Left colon (tissue), 2 donors: ENCODE measurements at regions not wholly inside any gene's neighbourhood (a gene's known extent, or its start where the extent isn't known, plus 50 kb on each side); places are given as distances from the start of the nearest gene placed in this dataset.

Experiments used
- ATAC-seq: fragments of 200-7000 bp; cut with Tn5 transposase; one replicate; pipeline ENCODE4 v1.9.1; 2020; ENCODE audit warnings: mild to moderate bottlenecking, moderate library complexity
- DNase-seq, 2 donors: peaks; one replicate each; pipeline ENCODE4 v3.0.0-alpha.2; 2020
- intact Hi-C, 2 donors: fragments of 100-400 bp; cut with DNase I in 1 of 2; cut with micrococcal nuclease in 1 of 2; formaldehyde crosslinking; loops; one replicate each; pipeline versions ENCODE4 v1.11.2 to v1.14.0; 2022; cut with DNase I, micrococcal nuclease
- donor health status: DM: no; HTN: no; CAD: no.
- donor health status: DM: yes; HTN: yes; CAD: no.

DNA sequence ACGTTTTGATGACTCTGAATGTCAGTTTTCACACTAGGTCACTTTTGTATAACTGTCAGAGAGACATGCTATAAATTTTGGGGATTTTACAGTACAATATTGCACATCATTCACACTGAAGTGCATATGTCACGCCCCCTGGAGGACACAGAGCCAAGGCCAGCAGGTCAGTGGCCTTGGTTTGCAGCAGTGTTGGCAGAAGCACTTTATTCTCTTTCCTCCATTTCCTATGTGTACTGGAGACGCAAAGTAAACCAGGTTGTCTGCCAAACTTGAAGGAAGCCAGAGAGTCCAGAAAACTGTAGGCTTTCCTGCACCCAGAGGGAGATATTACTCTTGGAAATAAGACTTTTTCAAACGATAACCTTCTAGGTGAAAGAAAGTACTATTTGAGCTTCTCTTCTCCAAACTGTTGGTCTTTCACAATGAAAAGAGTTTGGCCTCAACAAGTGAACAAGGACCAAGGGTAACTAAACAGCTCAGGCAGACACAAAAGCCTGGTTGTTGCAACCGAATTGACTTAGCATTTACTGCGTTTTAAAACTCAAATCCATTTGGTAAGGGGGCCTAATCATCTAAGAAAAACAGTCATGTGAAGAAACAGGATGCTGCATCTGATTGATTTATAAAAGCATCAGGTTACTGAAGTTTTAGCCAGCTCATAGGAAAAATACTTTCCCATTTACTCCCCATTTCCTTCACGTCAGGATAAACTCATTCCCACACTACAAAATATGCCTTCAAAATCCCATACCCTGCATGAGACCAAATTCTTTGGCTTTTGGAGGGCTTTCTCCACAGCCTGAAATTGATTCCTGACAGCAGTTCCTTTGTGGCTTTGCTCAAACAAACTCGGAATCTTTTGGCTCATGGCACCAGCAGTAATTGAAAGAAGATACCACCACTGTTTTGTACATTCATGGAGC, 83.0 kb upstream of the SEC61G start:
- intact Hi-C loops = no loop called here
- ATAC-seq (no peak), DNase-seq (peak in 1 of 2 donors; percentile 38)

DNA sequence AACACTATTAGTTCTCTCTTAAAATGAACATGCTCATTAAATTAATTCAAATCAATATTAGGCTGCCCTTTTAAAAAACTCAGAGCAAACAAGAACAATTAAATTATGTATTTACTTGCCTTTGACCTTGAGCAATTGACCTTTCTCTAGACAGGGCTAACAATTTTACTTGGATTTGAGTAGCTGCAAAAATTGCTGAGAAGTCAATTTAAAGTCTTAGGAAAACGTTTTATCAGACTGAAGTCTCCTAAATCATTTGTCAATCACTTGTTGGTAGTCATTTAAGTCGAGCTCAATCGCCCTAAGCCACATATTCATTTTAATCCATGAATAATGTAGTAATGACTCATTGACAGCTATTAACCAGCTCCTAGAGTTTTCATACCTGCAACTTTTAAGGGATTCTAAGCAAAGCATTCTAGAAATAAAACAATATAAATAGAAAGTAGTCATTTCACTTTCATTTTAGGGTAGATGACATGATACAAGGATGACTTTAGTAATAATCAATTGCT, 84.9 kb upstream of the SEC61G start:
- DNase-seq = no peak
- intact Hi-C loops = no loop called here
- no peak for ATAC-seq

DNA sequence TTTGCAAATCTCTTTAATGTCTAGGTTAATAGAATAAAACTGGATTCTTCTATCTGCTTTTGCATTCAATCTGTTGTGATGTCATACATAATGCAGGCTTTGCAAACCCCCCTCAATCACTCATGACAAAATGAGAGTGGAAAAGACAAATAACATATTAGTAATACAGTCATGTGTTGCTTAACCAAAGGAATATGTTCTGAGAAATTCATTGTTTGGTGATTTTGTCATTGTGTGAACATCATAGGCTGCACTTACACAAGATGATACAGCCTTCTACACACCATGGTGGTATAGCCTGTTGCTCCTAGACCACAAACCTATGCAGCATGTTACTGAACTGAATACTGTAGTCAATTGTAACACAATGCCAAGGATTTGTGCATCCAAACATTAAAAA, 87.3 kb upstream of the SEC61G start:
- ATAC-seq (no peak), DNase-seq (no peak)
- intact Hi-C loops = no loop called here

DNA sequence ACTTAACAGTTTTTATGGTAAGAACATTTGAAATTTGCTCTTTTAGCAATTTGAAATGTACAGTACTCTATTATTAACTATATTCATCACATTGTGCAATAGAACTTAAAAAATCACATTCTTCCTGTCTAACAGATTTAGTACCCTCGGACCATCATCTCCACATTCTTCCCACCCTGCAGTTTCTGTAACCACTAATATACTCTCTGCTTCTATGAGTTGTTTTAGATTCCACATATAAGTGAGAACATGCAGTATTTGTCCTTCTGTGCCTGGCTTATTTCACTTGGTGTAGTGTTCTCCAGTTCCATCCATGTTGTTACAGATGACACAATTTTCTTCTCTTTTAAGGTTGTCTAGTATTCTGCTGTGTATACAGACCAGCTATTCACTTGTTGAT, 88.9 kb upstream of the SEC61G start:
- intact Hi-C loops = no loop called here
- DNase-seq = no peak
- ATAC-seq = no peak

DNA sequence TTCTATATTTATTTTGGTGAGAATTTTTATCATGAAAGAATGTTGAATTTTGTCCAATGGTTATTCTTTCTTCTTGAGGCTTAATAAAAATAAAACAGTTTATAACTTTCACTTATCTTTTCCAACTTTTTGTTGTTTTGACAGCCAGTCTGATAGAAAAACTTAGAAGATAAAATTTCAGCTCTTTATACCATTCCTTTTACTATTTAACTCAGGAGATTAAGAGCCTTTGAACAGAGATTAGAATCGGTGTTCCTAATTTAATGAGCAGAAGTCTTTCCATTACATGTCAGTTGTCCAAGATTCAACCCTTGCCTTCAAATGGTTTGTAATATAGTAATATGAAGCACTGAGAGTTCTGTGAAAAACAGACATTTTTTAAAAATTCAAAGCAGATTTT, 97.8 kb upstream of the SEC61G start:
- intact Hi-C loops = no loop called here
- no peak for DNase-seq
- ATAC-seq = no peak

DNA sequence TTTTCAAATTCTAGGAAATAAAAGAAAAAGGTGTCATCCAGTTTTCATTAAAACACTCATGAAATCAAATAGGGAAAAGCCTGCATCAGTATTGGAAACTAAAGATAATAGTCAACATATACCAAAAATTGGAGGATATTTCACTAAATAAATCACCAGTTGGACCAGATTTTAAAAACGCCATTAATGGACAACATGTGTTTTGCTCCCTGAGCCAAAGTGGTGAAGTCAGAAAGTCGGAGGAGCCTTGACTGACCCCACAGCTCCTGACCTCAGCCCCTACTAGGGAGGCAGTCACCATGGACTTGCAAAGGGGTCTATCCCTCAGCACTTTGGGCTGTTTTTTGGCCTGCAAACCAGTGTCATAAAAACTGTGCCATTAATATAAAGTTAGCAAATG, 98.3 kb upstream of the SEC61G start:
- DNase-seq = no peak
- intact Hi-C loops = no loop called here
- ATAC-seq = no peak

DNA sequence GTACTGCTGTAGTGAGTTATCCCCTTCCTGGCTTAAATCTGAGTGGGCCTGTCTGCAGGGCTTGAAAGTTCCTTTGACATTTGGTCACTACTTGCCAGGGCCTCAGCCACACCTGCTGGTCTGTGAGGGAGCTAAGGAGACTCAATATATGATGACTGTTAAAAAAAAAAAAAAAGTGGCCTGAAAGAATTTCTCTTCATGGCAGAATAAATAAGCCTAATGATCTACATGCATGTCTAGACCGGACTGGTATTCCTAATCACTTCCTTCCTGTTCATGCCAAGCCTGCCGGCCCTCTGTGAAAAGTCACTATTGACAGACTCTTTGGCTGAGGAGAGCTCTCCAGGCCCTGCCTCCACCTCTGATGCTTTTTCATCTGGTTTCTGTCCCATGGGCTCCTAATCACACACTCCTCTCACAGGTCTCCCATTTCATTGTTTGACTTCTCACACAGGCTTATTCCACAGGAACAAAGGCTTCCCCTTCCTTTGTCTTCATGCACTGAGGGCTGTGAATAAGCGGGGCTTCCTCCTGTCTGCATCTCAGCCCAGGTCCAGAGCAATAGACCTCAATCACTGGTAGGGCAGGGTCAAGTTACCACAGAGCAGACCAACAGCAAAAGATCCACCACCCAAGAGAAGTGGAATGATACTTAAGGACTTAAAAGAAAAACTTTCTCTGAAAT, 99.1 kb upstream of the SEC61G start:
- ATAC-seq = no peak
- intact Hi-C loops = no loop called here
- no peak for DNase-seq

DNA sequence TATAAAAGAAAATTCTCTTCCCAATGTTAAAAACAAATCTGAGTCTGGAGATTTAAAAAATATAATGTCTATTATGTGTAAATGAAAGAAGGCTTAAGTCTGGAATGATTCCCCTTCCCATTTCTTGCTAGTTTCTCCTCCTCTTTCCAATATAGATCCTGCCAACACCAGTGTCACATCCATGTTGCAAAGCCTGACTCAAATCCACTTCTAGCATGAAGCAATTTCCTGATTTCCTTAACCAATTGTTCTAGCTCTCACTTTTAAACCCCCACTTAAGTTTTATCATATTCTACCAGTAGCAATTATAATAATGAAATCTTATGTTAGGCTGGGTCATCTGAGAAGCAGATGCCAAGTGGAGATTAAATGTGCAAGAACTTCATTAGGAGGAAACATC, 100.1 kb upstream of the SEC61G start:
- intact Hi-C loops = no loop called here
- DNase-seq = no peak
- no peak for ATAC-seq

DNA sequence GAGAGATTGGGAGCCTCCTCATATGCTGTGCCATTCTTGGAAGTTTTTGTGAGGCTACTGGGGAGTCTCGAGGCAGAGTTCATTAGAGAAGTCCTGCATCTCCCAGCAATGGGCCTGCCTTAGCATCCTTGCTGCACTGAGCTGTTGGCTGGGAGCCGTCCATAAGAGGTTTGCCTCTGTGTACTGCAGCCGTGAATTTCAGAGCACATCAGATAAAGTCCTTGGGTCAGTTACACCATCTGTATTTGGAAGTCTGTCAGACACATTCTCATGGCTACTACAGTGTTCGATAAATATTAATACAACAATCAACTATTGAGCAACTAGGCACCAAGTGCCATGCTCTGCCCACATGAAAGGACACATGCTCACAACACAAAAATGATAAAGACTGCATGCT, 100.5 kb upstream of the SEC61G start:
- intact Hi-C loops = no loop called here
- DNase-seq = no peak
- ATAC-seq = no peak

DNA sequence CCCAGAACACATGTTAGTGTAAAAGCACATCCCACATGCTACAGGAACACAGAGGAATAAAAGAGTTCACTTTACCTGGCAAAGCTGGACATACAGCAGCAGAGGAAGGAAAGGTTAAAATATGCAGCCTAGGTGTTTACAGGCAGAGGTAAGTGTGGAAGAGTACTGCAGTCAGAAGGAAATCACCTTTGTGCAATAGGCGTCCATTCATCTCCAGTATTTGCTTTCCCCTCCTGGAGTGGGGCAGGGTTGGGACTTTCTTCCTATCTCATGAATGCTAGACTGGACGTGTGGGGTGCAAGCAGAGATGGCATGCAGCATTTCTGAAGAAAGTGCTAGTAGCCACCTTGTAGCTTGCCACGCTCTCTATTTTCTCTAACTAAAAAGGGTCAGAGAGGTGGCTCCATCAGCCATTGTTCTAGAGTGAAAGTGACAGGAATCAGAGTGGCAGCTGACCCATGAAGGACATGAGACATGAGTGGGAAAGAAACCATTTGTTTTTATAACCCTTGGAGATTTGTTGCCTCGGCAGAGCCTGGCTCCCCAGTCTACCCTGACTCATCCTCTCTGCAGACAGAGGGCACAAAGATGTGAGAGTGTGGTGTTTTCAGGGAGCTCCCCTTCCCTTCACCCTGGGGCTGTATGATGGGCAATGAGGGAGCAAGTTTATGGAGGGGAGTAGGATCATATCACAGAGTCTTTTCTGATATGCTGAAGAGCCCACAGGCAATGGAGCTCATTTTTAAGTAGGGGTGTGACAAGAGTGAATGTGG, 101.2 kb upstream of the SEC61G start:
- ATAC-seq (no peak), DNase-seq (no peak)
- intact Hi-C loops = no loop called here

DNA sequence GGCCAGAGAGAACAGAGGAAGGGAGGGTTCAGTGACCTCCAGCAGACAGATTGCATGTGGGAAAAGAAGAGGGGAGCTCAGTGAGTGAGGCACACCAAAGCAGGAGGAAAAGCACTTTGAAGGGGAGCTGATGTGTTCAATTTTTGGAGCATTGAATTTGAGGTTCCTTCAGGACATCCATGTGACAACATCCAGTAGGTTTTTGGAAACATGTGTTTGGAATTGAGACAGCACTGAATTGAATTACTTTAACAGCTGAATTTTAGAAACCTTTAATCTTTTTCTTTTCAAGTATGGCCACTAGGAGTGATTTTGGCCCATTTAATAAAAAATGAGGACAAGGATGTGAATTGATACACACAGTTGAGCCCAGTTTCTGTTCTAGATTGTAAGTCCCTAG, 101.8 kb upstream of the SEC61G start:
- no peak for ATAC-seq
- intact Hi-C loops = no loop called here
- DNase-seq = no peak

DNA sequence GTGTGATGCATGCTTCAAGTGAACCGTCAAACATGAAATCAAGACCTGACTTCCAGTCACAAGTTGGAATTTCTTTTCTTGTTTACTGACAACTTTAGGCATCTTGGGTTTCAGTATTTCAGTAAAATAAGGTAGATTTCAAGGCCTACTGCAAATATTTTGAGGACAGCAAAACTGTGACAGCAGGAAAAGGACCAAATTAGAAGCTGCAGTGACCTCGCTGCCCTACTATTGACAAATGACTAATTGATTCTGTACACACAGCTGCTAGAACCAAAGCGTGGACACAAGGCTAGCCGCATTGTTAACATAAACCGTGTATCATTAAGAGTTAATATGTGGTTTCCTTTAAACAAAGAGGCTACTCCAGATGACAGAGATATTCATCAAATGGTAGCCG, 105.7 kb upstream of the SEC61G start:
- no peak for ATAC-seq
- DNase-seq = no peak
- intact Hi-C loops = no loop called here

DNA sequence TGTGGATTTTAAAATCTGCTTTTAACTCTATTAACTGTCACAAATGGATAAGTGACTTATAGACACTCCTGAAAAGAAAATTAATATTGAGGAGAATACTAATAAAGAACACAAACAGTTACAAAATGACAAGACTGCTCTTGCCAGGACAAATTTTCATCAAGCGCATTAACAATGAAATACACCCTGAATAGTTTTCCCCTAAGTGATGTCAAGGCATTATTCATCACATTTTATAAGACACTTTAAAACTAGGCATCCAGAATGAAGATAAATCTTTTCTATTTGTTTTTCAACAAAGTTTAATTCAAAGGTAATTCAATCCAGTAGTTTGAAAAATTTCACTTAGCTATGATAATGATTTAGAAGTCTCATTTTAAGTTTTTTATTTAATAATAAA, 110.5 kb upstream of the SEC61G start:
- intact Hi-C loops = no loop called here
- ATAC-seq (no peak), DNase-seq (no peak)

DNA sequence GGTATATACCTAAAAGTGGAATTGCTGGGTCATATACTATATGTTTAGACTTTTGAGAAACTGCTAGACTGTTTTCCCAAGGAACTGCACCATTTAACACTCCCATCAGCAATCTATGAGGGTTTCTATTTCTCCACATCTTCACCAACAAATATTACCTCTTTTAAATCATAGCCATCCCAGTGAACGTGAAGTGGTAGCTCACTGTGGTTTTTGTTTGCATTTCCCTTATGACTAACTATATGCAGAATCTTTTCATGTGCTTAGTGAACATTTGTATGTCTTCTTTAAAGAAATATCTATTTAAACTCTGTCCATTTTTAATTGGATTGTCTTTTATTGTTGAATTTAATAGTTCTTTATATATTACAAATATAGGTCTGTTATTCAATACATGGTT, 115.8 kb upstream of the SEC61G start:
- intact Hi-C loops = no loop called here
- ATAC-seq (no peak), DNase-seq (no peak)

DNA sequence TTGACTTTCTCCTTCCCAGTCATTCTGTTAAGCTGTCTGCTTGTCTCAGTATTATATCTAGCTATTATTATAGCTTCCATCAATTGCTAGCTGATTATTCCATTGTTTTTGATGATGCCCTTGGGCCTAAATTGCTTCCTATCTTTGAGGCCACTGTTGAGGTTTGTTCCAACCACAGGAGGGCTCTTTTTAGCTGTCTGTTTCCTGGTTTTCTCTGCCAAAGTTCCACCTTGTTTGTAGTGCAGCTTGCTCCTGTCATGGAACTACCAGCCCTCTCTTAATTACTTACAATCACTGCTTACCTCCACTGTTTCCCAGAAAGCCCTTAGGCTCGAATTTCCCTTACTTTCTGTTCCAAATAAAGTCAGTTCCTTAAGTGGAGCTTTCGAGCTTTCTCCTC, 118.7 kb upstream of the SEC61G start:
- intact Hi-C loops = no loop called here
- ATAC-seq (peak; percentile 77), DNase-seq (no peak)

DNA sequence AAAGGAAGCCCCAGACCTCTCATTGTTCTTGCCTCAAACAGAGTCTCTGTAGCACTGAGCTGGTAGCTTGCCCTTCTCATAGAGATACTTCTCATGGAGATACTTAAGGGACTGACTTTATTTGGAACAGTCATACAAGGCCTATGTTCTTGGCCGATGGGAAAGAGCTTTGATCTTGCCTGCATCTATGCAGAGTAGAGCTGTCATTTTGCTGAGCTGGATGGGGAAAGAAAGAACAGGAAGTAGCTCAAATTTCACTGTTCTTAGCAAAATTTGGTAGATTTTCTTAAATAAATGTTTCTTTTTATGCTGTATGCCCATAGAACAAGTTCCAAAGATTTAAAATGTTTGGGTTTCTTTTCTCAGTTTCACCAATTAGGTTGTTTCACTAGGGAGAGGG, 119.3 kb upstream of the SEC61G start:
- DNase-seq (no peak), ATAC-seq (no peak)
- intact Hi-C loops = no loop called here

DNA sequence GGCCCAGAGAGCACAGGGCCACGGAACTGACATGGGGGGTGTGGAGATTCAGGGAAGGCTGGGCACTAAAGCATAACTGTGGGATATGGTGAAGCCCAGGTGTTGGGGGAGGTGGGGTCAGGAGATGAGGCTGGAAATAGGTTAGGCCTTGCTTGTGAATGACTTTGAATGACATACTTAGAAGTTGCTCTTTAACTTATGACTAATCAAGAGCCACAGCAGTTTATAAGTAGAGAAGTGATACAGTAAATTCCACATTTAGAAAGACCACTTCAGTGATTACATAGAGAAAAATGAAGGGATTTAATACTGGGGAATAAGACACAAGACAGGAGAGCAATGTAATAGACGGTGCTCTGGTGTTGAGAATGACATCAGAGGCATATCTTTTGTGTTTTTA, 120.8 kb upstream of the SEC61G start:
- DNase-seq (peak in 1 of 2 donors; percentile 10), ATAC-seq (peak; percentile 79)
- intact Hi-C loops = no loop called here

DNA sequence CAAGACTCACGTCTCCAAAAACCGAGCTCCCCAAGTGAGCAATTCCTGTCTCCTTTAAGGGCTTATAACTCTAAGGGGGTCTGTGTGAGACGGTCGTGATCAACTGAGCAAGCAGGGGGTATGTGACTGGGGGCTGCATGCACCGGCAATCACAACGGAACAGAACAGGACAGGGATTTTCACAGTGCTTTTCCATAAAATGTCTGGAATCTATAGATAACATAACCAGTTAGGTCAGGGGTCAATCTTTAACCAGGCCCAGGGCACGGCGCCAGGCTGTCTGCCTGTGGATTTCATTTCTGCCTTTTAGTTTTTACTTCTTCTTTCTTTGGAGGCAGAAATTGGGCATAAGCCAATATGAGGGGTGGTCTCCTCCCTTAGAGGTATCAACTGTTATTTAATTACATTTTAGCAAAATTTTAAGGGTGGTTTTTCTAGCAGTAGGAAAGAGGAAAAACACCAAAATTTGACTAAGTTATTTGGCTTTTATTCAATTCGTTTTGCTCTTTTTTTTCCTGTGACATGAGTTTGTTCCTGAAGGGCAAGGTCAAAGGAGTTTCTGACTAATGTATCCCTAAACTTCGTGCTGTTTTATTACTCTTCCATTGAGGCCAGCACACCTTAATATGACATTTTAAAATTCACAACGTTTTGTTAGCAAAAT, 121.4 kb upstream of the SEC61G start:
- intact Hi-C loops = no loop called here
- peak; percentile 61 to 82 for DNase-seq
- ATAC-seq = peak; percentile 68

DNA sequence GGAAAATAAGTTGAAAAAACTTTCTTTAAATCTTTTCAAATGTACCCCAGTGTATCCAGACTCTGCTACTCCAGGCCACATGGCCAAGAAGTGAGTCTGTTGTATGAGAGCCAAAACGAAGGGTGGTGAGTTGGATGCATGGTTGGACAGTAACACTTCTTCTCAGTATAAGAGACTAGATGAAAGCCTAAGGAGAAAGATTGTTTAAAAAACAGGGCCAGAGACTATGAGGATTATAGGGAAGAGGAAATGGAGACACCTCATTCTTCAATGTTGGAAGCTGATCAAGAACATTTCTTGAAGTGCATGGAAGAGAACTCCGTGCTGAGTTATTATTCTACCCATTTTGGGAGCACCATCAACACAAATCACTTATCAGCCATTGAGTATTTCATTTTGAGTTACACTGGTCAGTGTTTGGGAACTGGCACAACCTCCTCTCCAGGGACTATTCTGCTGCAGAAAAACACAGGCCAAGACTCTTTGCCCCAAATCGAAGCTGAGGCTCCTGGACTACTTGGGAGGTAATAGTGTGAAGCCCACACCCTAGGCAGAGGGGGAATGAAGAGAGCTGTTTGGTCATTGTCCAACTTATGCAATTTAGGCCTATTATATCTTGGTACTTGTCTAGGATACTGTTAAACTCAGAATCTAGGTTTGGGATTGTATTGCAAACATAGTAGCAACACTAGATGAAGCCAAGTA, 123.0 kb upstream of the SEC61G start:
- intact Hi-C loops = no loop called here
- ATAC-seq (no peak), DNase-seq (no peak)
